ENCODE measurements at regions not wholly inside any gene's neighbourhood (a gene's known extent, or its start where the extent isn't known, plus 50 kb on each side); places are given as distances from the start of the nearest gene placed in this dataset.

DNA sequence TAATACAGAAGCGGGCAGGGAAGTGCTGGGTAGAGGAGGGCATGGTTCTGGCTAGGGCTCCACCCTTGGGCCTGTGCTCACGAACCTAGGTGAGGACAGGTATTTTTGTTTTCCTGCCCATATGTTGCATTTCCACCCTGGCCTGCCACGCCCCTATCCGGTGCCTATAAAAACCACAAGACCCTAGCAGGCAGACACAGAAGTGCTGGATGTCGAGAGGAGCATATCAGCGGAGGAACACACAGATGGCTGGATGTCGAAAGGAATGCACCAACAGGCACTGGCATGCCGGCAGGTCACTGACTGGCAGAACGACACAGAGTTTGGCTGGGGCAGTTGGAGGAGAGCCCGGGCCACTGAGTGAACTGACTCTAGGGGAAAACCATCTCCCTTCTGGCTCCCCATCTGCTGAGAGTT is 316.6 kb upstream of the BOD1L1 start:
- no peaks in the 10 kb centered on the region for H3K9me3 Mint-ChIP-seq (ENCODE audit: unreplicated experiment)
- DNase-seq (ENCODE audit: extremely low spot score, unreplicated experiment): no peak
- H3K4me3 Mint-ChIP-seq (ENCODE audit: unreplicated experiment): no peak overlapping the region
- no peaks in the 10 kb centered on the region for H3K27me3 Mint-ChIP-seq (ENCODE audit: unreplicated experiment)
- H3K4me1 Mint-ChIP-seq (ENCODE audit: unreplicated experiment): peaks cover 14% of the 10 kb centered on the region
- H3K36me3 Mint-ChIP-seq (ENCODE audit: unreplicated experiment): peaks cover 1% of the 10 kb centered on the region
- no peak overlapping the region for H3K27ac Mint-ChIP-seq (ENCODE audit: unreplicated experiment)
- TF ChIP-seq, protein P1, sequence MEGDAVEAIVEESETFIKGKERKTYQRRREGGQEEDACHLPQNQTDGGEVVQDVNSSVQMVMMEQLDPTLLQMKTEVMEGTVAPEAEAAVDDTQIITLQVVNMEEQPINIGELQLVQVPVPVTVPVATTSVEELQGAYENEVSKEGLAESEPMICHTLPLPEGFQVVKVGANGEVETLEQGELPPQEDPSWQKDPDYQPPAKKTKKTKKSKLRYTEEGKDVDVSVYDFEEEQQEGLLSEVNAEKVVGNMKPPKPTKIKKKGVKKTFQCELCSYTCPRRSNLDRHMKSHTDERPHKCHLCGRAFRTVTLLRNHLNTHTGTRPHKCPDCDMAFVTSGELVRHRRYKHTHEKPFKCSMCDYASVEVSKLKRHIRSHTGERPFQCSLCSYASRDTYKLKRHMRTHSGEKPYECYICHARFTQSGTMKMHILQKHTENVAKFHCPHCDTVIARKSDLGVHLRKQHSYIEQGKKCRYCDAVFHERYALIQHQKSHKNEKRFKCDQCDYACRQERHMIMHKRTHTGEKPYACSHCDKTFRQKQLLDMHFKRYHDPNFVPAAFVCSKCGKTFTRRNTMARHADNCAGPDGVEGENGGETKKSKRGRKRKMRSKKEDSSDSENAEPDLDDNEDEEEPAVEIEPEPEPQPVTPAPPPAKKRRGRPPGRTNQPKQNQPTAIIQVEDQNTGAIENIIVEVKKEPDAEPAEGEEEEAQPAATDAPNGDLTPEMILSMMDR (IDR thresholded peaks at IDR 0.05): no peak

DNA sequence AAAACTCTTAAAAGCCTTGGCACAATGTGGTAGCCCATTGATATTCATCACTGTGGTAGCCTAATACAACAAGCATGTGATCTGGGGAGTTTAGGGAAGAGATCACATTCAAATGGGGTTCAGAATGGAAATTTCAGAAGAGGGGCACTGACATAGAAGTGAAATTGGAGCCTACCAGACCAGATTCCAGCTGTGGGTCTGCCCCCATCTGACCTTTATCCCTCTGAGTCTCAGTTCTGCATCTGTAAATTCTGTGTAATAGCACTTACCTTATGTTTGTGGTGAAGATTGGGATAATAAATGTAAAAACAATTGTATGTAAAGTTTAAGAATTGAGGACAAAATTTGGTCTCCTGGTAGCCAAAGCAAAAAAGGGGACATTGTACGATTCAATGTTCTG is 320.4 kb upstream of the BOD1L1 start:
- TF ChIP-seq, protein P1 (IDR thresholded peaks at IDR 0.05): no peak
- H3K4me3 Mint-ChIP-seq (ENCODE audit: unreplicated experiment): no peak overlapping the region
- peaks cover 29% of the 10 kb centered on the region for H3K4me1 Mint-ChIP-seq (ENCODE audit: unreplicated experiment)
- no peak overlapping the region for H3K27ac Mint-ChIP-seq (ENCODE audit: unreplicated experiment)
- no peak for DNase-seq (ENCODE audit: extremely low spot score, unreplicated experiment)
- no peaks in the 10 kb centered on the region for H3K36me3 Mint-ChIP-seq (ENCODE audit: unreplicated experiment)
- no peaks in the 10 kb centered on the region for H3K9me3 Mint-ChIP-seq (ENCODE audit: unreplicated experiment)
- no peaks in the 10 kb centered on the region for H3K27me3 Mint-ChIP-seq (ENCODE audit: unreplicated experiment)

DNA sequence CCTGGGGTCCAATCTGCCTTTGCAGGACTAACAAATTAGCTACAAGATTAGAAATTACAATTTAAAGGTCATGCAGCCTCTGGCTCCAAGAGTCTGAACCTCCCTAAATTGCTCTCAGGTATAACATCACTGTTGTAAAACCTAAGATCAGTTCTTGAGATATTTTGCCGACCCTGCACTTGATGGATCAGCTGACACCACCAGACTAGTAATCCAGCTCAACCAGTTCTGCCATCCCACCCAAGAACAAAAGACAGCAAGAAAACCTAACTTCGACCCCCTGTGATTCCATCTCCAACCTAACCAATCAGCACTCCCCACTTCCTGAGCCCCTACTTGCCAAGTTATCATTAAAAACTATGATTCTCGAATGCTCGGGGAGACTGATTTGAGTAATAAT is 323.0 kb upstream of the BOD1L1 start:
- TF ChIP-seq, protein P1 (IDR thresholded peaks at IDR 0.05): no peak
- no peaks in the 10 kb centered on the region for H3K36me3 Mint-ChIP-seq (ENCODE audit: unreplicated experiment)
- H3K27me3 Mint-ChIP-seq (ENCODE audit: unreplicated experiment): no peaks in the 10 kb centered on the region
- no peak for DNase-seq (ENCODE audit: extremely low spot score, unreplicated experiment)
- H3K4me1 Mint-ChIP-seq (ENCODE audit: unreplicated experiment): peaks cover 38% of the 10 kb centered on the region
- H3K9me3 Mint-ChIP-seq (ENCODE audit: unreplicated experiment): no peaks in the 10 kb centered on the region
- H3K27ac Mint-ChIP-seq (ENCODE audit: unreplicated experiment): no peak overlapping the region
- H3K4me3 Mint-ChIP-seq (ENCODE audit: unreplicated experiment): no peak overlapping the region

DNA sequence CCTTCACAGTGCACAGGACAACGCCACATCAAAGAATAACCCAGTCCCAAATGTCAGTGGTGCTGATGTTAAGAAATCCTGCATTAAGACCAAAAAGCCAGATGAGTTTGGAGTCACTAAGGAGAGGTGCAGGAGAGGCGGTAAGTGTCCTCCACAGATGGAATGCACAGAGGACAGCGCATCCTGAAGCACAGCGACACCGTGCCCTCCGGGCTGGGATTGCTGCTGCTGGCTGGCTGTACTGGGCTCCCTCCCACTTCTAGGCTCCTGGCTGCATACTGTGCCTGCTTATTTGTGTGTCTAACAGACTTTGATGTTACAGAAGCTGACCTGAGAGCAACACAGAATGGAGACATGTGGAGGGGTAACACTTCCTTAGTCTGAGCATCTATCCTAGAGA is 325.6 kb upstream of the BOD1L1 start:
- TF ChIP-seq, protein P1 (IDR thresholded peaks at IDR 0.05): no peak
- no peak overlapping the region for H3K4me3 Mint-ChIP-seq (ENCODE audit: unreplicated experiment)
- no peak overlapping the region for H3K27ac Mint-ChIP-seq (ENCODE audit: unreplicated experiment)
- H3K4me1 Mint-ChIP-seq (ENCODE audit: unreplicated experiment): peaks cover 24% of the 10 kb centered on the region
- no peaks in the 10 kb centered on the region for H3K9me3 Mint-ChIP-seq (ENCODE audit: unreplicated experiment)
- no peak for DNase-seq (ENCODE audit: extremely low spot score, unreplicated experiment)
- no peaks in the 10 kb centered on the region for H3K36me3 Mint-ChIP-seq (ENCODE audit: unreplicated experiment)
- no peaks in the 10 kb centered on the region for H3K27me3 Mint-ChIP-seq (ENCODE audit: unreplicated experiment)

DNA sequence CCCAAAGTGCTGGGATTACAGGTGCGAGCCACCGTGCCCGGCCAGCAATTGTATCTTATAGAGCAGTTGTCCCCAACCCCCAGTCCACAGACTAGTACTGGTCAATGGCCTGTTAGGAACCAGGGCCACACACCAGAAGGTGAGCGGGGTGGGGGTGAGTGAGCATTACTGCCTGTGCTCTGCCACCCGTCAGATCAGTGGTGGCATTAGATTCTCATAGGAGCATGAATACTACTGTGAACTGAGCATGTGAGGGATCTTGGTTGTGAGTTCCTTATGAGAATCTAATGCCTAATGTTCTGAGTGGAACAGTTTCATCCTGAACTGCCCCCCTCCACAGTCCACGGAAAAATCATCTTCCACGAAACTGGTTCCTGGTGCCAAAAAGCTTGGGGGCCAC is 328.0 kb upstream of the BOD1L1 start:
- TF ChIP-seq, protein P1 (IDR thresholded peaks at IDR 0.05): no peak
- Mint-ChIP-seq H3K27ac (ENCODE audit: unreplicated experiment) (no peak overlapping the region), H3K4me3 (ENCODE audit: unreplicated experiment) (no peak overlapping the region), H3K27me3 (ENCODE audit: unreplicated experiment) (no peaks in the 10 kb centered on the region), H3K9me3 (ENCODE audit: unreplicated experiment) (no peaks in the 10 kb centered on the region), H3K36me3 (ENCODE audit: unreplicated experiment) (no peaks in the 10 kb centered on the region), H3K4me1 (ENCODE audit: unreplicated experiment) (peaks cover 30% of the 10 kb centered on the region)
- DNase-seq (ENCODE audit: extremely low spot score, unreplicated experiment): no peak
